WERI-Rb-1 (cell line): ENCODE measurements at regions not wholly inside any gene's neighbourhood (a gene's known extent, or its start where the extent isn't known, plus 50 kb on each side); places are given as distances from the start of the nearest gene placed in this dataset.

Experiments
- DNase-seq: peaks from one replicate; pipeline ENCODE4 v3.0.0-alpha.2; 2020
- H3K27ac ChIP-seq: fragments of 250-450 bp; sonication (Bioruptor Pico); 2 replicates; pipeline ENCODE4 v1.5.1; 2020; ENCODE audit warnings: mild to moderate bottlenecking, moderate library complexity
- H3K27me3 ChIP-seq: fragments of 250-450 bp; sonication (Bioruptor Pico); 2 replicates; pipeline ENCODE4 v1.5.1; 2021; ENCODE audit warnings: mild to moderate bottlenecking, low read depth, moderate library complexity; ENCODE audit not compliant: insufficient read depth, severe bottlenecking
- H3K36me3 ChIP-seq: fragments of 250-450 bp; sonication (Bioruptor Pico); 2 replicates; pipeline ENCODE4 v1.5.1; 2020; ENCODE audit warnings: mild to moderate bottlenecking, moderate library complexity
- H3K4me3 ChIP-seq: 2 replicates; pipeline ENCODE4 v1.5.1; 2011; ENCODE audit warnings: low read depth, mild to moderate bottlenecking, control low read depth, low read length
- H3K9me3 ChIP-seq: fragments of 250-450 bp; sonication (Bioruptor Pico); 2 replicates; pipeline ENCODE4 v1.5.1; 2021; ENCODE audit warnings: mild to moderate bottlenecking, moderate library complexity; ENCODE audit not compliant: severe bottlenecking
- TF ChIP-seq, protein P1 (sequence below): IDR thresholded peaks from 2 replicates; pipeline ENCODE4 v1.5.1; 2011; ENCODE audit warnings: low read depth, mild to moderate bottlenecking, control low read depth, inconsistent platforms, low read length

DNA sequence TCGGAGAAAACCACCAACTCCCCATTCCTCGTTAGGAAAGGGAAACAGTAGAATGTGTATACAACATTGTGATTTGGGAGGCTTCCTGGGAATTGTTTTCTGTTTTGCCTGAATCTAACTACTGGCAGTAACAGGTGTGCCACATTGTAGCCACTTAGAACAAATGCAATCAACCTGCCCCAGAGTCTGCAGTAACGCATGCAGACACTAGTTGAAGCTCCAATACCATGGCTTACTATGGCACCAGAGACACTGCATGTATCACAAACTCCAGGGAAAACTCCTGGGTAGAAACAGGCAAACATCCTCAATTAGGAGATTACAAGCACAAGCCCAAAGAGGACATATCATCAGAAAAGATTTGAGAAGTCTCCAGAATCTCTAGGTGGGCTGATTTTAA, 154.2 kb upstream of the NEIL3 start:
- no peaks in the 10 kb centered on the region for H3K9me3 ChIP-seq
- no peak overlapping the region for H3K27ac ChIP-seq
- no peak overlapping the region for H3K4me3 ChIP-seq
- no peaks in the 10 kb centered on the region for H3K27me3 ChIP-seq
- TF ChIP-seq, protein P1, sequence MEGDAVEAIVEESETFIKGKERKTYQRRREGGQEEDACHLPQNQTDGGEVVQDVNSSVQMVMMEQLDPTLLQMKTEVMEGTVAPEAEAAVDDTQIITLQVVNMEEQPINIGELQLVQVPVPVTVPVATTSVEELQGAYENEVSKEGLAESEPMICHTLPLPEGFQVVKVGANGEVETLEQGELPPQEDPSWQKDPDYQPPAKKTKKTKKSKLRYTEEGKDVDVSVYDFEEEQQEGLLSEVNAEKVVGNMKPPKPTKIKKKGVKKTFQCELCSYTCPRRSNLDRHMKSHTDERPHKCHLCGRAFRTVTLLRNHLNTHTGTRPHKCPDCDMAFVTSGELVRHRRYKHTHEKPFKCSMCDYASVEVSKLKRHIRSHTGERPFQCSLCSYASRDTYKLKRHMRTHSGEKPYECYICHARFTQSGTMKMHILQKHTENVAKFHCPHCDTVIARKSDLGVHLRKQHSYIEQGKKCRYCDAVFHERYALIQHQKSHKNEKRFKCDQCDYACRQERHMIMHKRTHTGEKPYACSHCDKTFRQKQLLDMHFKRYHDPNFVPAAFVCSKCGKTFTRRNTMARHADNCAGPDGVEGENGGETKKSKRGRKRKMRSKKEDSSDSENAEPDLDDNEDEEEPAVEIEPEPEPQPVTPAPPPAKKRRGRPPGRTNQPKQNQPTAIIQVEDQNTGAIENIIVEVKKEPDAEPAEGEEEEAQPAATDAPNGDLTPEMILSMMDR = no peak
- no peak for DNase-seq
- H3K36me3 ChIP-seq = no peaks in the 10 kb centered on the region

DNA sequence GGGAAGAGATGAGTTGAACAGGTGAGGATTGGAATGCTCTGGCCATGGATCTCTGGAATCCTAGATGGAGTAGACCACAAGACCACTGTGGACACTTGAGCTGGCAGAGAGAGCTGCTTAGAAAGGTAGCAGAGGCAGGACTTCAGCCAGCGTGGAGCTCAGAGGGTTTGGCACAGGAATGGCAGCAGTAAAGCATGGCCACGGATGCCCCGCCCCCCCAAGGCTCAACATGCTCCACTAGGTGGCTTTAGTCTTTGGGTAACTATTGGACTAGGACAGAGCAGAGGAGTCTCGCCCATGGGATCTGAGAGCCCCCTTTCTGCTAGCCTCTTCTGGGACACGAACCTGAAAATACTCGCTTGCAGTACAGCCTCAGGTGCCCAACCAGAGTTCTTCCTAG, 150.1 kb upstream of the NEIL3 start:
- no peak for DNase-seq
- Histone ChIP-seq H3K27ac (no peak overlapping the region), H3K27me3 (no peaks in the 10 kb centered on the region), H3K4me3 (no peak overlapping the region), H3K36me3 (no peaks in the 10 kb centered on the region), H3K9me3 (no peaks in the 10 kb centered on the region)
- TF ChIP-seq, protein P1 = no peak

DNA sequence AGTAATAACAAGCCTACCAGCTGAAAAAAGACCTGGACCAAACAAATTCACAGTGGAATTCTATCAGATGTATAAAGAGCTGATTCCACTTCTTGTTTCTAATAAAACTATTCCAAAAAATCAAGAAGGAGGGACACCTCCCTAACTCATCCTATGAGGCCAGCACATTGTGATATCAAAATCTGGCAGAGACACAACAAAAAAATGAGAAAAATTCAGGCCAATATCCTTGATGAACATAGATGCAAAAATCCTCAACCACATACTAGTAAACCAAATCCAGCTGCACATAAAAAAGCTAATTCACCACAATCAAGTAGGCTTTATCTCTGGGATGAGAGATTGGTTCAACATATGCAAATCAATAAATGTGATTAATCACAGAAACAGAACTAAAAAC, 147.9 kb upstream of the NEIL3 start:
- Histone ChIP-seq H3K27ac (no peak overlapping the region), H3K36me3 (no peaks in the 10 kb centered on the region), H3K4me3 (no peak overlapping the region), H3K9me3 (no peaks in the 10 kb centered on the region), H3K27me3 (no peaks in the 10 kb centered on the region)
- TF ChIP-seq, protein P1 = no peak
- DNase-seq = no peak

DNA sequence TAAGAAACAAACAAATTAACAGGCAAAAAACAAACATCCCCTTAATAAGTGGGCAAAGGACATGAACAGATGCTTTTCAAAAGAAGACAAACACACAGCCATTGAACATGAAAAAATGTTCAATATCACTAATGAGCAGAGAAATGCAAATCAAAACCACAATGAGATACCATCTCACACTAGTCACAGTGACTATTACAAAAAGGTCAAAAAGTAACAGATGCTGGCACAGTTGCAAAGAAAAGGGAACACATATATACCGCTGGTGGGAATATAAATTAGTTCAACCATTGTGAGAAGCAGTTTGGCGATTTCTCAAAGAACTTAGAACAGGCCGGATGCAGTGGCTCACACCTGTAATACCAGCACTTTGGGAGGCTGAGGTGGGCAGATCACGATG, 146.1 kb upstream of the NEIL3 start:
- Histone ChIP-seq H3K27me3 (no peaks in the 10 kb centered on the region), H3K4me3 (no peak overlapping the region), H3K36me3 (no peaks in the 10 kb centered on the region), H3K9me3 (no peaks in the 10 kb centered on the region), H3K27ac (no peak overlapping the region)
- TF ChIP-seq, protein P1 = no peak
- no peak for DNase-seq

DNA sequence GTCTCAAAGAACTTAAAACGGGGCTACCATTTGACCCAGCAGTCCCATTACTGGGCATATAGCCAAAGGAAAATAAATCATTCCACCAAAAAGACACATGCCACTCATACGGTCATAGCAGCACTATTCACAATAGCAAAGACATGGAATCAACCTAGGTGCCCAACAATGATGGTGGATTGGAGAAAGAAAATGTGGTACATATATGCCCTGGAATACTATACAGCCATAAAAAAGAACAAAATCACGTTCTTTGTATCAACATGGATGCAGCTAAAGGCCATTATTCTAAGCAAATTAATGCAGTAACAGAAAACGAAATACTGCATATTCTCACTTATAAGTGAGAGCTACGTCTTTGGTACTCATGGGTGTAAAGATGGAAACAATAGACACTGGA, 138.1 kb upstream of the NEIL3 start:
- TF ChIP-seq, protein P1 = no peak
- no peaks in the 10 kb centered on the region for H3K27me3 ChIP-seq
- H3K4me3 ChIP-seq = no peak overlapping the region
- H3K36me3 ChIP-seq = no peaks in the 10 kb centered on the region
- no peak overlapping the region for H3K27ac ChIP-seq
- DNase-seq = no peak
- H3K9me3 ChIP-seq = peaks cover 4% of the 10 kb centered on the region

DNA sequence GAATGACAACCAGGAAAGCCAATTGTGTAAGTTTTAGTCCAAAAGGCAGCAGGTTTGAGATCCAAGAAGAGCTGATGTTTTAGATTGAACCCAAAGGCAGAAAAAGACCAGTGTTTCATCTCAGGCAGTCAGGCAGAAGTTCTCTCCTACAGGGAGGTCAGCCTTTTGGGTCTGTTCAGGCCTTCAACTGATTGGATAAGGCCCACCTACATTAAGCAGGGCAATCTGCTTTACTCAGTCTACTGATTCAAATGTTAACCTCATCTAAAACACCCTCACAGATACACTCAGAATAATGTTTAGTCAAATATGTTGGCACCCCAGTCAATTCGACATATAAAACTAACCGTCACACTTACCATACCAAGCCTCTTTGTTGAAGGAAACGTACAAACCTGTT, 134.2 kb upstream of the NEIL3 start:
- TF ChIP-seq, protein P1 = no peak
- Histone ChIP-seq H3K27me3 (no peaks in the 10 kb centered on the region), H3K9me3 (no peaks in the 10 kb centered on the region), H3K4me3 (no peak overlapping the region), H3K36me3 (no peaks in the 10 kb centered on the region), H3K27ac (no peak overlapping the region)
- no peak for DNase-seq
